NCI-H1417 (cell line): ENCODE measurements at regions not wholly inside any gene's neighbourhood (a gene's known extent, or its start where the extent isn't known, plus 50 kb on each side); places are given as distances from the start of the nearest gene placed in this dataset.

Source experiments
- DNase-seq, 3 experiments: peaks; one replicate each; lab custom pipeline; 2025; lab: John Stamatoyannopoulos, UW

DNA sequence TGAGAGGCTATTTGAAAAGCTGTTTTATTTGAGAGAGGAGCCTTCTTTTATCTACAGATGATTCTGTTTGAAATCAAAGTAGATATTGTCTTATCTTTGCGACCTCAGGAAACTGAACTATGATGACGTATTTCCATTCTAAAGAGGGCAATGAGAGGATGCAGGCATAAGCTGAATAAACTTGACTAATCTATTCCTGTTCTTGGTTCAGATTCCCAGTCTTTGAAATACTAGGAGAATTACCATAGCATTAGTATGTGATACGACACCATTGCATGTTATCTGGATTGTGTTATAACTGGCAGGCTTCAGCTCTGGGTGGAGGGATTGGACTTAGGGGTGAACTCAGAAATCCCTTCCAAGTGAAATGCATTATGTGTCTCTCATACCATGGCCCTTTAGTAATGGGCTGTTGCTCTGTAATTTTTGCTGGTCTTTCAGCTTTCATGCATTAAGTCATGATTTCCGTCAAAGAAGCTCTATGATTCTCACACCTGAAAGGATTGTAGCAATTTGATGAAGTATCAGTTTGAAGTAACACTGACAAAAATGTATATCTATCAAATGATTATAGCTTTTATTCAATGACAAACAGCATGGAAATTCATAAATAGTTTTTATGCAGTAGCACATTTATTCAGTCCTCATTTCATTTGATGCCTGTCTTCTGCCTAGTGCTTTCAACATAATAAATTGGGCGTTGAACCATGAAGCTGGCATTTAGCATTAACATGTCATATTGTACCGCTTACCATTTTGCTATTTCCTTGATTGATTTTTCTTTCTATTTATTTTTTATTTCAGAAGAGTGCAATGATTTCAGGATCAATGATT, 138.4 kb upstream of the SPACA1 start:
- DNase-seq: no peak

DNA sequence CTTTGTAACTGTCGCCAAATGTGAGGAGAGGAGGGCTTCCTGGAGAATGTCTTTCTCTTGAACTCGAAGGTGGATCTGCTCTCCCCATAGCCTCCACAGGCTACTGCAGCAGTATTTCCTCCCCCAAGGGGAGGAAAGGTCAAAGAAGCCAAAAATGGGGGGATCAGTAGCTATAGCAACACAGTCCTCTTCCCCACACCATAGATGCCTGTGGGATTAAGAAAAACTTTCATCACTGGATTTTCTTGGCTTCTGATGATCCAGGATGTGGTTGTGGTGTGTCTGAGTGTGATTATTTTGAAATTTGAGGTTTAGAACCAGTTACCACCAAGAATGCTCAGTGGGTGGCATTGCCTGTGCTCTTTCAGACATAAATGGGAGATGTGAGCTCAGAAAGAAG, 140.1 kb upstream of the SPACA1 start:
- DNase-seq: no peak

DNA sequence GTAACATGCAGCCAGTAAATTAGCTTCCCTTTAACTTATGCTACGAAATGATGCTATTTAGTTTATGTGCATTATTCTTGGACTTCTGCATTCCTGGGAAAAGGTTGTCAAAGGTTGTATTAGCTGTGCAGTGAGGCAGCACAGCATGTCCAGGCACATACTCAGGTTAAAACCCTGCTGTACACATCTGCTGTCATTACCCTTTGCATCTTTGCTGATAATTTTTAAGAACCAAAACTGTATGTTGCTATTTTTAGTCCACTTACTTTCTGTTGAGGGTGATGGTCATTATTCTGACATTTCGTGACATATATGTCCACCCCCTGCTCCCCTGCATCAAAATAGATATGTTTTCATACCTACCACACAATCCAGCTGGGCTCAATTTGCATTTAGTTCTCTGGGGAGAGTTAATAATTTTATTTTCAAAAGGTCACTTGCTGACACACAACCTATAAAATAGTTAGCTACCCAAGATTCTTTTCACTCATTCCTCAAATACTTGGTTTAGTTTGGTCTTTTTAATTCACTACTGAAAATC, 142.5 kb upstream of the SPACA1 start:
- peak in 1 of 3 experiments; percentile 27 for DNase-seq

DNA sequence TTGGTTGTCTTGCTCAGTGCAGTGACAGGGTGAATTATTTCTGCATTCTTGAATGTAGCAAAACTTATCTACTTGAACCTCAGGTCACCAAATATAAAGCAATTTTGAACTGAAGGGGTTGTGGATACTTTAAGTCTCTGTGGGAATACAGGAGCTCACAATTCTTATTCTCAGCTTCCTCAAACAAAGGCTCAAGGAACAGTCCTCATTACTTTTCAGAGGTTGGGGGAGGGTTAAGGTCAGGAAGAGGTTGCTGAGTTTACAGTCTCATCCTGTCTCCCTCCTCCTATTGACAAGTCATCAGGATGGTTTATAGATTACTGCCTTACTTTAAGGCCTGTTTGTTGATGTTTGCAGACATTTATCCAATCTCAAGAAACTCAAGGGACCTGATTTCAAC, 143.6 kb upstream of the SPACA1 start:
- no peak for DNase-seq

DNA sequence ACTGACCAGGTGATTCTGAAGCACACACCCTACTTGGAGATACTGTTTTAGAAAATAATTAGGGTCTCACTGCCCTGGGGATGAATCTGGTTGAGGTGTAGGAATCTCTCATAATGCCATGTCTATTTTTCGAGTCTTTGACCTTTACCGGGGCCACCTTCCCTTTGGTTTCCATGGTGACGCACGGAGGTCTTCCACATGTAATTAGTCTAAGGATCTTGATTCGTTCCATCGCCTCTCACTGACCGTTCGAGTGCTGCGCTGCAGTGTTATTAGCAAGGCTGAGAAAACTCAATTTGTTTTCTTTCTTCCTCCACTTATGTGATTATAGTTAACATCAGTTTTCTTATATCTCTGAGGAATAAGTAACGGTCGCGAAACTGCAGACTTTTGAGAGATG, 144.3 kb upstream of the SPACA1 start:
- peak in 1 of 3 experiments; percentile 10 for DNase-seq

DNA sequence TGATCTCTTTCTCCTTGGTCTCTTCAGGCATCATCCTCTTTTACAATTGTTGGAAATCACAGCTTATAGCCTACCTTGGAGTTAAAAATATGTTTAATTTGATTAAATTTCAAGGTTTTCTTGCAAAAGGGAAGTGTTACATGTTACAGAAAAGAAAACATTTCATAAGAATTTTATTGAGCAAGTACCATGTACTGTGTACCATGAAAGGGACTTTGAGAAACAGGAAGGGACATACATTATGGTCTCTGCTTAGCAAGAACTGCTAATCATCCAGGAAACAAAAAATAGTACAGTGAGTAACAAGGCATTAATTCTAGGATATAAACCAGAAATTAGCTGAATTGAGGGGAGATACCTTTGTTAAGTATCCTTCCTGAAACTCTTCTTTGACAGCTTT, 145.3 kb upstream of the SPACA1 start:
- DNase-seq: no peak

DNA sequence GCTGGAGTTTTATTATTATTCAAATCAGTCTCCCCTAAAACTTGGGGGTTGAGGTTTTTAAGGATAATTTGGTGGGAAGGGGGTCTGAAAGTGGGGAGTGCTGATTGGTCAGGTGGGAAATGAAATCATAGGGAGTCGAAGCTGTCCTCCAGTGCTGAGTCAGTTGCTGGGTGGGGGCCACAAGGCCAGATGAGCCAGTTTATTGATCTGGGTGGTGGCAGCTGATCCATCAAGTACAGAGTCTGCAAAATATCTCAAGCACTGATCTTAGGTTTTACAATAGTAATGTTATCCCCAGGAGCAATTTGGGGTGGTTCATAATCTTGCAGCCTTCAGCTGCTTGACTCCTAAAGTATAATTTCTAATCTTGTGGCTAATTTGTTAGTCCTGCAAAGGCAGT, 146.0 kb upstream of the SPACA1 start:
- DNase-seq: no peak

DNA sequence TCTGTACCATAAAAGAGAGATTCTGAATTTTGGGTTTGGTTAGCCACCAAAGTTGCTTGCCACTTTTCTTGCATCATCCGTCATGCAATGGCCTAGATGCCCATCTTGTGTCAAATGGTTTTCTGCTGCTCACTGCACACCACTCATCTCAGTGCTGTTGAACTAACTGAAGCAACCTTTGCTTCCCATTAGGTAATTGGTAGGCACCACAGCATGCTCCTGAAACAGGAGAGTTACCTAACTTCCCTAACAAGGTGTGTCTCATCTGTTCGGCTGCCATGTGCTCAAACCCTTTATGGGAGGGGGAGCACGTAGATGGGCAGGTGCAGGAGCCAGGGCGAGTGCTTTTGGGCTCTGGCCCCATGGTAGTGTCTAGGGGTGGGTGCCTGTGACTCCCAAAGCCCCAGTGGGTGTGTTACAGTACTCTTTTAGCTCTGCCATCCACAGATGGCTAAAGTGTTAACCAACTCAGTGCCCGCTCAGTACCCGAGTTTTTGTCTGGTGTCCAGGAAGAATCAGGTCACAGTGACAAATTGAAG, 147.4 kb upstream of the SPACA1 start:
- DNase-seq: no peak

DNA sequence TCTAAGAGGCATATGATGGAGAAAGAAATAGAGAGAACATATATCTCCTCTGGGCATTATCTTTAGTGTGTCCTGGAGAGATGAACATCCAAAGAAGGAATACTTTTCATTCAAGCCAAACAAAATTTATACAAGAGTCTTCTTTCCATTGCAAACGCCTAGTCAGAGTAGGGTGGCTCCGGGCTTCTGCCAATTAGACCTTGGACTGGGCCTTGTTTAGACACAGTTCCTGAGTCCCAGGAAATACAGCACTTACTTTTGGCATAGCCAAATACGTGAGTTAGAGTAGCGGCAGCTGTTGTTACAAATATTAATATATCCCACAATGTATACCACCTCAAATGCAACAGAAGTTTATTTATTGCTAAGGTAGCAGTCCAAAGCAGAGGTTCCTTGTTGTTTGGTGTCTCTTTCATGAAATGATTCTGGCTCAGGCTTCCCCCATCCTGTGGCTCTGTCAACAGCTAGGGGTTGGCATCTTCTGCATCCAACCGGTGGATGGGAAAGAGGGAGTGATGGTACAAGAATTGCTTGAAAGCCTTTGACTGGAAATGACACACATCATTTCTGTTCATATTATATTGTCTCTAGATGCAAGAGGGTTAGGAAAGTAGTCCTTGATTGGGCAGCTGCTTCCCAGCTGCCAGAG, 148.0 kb upstream of the SPACA1 start:
- no peak for DNase-seq

DNA sequence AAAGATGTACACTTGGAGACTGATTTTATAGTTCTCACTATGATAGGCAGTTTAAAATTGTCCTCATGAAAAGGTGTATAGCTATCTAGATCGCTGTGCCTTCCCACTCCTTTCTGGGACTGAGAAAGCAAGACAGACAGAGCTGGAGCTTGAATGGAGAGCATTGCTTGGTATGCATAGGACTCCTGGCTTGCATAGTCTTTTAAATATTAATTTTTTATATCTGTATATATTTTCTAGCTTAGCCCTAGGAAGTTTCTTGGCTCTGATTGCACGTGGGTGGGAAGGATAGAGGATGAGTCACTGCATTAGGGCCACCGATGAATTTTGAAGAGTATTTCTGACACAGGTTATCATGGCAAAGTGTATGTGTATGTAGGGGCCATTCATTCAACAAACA, 150.0 kb upstream of the SPACA1 start:
- DNase-seq: no peak

DNA sequence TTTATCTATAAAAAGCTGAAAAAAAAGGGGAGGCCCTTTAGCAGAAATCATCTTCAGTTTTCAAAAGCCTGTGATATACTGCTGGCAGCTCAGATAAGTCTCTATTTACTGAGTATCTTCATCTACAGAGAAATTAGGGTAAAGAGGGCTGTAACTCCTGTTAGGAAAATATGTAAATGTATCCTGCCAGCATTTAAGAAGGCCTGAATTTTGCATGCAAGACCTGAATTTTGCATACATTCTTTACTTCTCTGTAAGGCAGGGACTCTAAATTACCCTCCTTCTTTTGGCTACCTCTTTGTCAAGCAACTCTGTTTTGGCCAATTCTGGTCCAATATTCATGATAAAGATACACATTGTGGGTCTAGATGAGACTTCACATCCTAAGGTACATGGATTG, 150.6 kb upstream of the SPACA1 start:
- no peak for DNase-seq

DNA sequence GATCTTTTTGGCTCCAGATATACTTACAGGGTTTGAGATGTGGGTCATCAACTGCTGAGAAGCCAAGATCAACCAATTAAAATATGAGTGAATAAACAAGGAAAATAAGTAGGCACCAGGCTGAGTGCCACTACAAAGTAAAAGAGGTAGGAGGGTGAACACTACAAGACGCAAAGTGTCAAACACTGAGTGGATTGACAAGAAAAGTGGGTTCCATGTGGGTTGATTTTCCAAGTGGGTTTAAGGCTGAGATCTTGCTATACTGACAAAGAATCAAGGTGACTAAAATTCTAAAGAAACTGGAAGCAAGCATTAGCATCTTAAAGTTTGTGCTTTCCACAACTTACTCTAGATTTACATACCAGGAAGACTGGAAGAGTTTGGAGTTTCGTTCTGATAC, 160.4 kb upstream of the SPACA1 start:
- DNase-seq: no peak

DNA sequence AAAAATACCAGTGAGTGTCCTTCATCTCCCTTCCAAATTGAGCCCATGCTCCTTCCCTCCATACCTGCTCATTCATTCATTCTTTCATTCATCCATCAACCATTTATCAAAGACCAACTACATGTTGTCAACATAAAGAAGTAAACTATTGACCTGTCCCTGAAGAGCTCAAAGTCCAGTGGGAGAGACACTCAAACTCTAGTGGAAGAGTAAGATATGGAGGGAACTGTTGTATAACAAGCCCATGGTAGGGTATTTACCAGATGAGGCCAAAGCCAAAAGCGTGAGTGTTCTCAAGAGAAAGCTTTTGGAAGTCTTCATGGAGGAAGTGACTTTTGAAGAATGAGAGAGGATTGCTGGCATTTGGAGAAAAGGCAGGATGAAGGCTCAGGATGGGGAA, 163.4 kb upstream of the SPACA1 start:
- DNase-seq: no peak

DNA sequence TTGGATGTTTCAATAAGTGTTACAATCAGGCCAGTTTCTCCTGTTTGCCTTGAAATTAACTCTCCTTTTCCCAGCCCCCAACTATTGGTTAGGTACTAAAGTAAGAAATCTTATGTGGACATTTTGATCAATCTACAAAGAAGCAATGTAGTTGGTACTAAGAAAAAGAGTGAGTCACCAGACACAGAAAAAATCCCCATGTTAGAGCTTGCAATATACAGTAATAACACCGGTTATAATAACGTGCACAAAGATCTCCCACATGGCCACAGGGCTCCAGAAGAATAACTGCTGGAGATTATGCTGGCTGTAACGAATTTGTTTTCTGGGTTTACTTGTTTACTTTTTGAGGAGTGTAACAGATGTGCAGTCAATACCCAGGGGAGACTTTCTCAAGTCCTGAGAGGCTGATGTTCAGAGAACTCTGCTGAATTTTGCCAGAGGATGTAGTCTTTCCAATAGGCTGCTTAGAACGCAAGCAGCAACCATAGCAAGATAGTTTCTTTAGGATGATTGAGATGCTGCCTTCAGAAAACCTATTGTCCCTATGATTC, 166.2 kb upstream of the SPACA1 start:
- DNase-seq: no peak

DNA sequence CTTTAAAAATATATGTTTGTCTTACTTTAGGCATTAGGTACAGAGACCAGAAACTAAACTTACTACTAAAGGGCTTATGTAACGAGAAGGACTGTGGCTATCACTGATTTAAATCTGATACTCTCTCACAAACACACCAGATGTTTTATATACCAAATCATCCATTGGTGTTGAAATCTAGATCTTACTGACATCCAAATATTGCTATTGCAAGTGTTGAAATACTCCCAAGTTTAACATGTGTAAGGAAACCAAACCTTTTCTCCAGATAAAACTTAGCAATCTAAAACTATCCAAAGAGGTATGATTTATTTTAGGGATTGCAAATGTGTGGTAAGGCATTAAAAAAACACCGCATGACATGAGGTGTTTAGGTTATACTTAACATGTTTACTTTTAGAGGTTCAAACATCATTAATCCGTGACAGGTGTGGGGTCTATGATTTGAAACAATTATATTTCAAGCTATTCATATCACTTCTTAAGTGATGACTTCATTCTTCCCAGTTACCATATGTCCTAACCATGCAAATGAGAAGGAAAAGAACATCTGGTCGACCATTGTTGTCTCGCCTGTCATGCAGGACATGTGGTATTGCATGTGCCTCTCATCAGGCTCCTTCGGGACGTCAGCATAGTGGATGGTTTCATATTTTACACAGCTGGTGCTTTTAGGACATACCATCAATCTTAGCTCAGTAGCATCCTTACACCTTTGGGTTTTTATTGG, 168.3 kb upstream of the SPACA1 start:
- DNase-seq: peak; percentile 18 to 76 (median 38)

DNA sequence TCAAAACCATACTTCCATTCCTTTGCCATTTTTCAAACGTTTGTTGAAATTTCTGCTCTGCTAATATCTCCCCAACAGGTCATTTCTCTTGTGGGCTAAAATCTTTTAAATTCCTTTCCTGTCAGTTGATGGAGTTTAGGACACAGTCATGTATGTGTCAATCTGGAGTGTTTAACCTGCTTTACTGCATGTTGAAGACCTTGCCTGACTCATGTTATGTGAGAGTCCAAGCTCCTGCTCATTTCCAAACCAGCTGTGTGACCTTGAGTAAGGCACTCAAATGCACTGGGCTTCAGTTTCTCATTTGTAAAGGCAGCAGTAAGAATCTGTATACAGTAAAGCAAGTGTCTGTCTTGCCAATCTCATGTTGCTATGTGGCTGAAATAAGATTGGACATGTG, 171.9 kb upstream of the SPACA1 start:
- DNase-seq: no peak

DNA sequence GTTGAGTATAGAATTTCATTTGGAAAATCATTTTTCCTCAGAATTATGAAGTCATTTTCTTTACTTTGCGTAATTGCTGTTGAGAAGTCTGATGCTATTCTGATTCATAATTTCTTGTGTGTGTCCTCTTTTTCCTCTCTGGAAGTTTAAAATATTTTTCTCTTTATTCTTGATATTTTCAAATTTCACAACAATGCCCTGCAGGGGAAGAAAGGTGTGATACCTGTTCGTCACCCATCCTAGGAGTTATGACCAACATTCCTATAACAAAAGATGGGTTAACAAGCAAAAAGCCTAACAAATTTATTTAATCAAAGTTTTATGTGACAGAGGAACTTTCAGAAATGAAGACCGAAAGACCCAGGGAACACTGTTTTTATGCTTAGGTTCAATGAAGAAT, 171.5 kb upstream of the AKIRIN2 start:
- no peak for DNase-seq

DNA sequence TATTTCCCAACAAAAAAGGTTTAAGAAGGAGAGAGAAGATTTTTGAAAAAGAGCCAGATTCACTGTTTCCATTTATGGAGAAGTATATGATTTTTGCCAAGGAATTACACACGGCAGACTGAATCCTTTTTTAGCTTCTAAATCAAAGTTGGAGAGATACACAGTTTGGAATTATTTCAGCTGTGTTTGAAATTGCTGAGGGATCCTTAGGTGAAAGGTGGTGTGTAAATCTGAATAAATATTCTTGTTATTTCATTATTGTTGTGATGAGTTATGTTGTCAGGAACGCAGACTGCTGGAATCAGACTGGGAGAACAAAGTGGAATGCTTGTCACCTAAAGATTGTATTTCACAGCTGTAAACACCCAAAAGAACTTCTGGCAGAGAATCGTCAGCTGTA, 168.5 kb upstream of the AKIRIN2 start:
- DNase-seq: no peak

DNA sequence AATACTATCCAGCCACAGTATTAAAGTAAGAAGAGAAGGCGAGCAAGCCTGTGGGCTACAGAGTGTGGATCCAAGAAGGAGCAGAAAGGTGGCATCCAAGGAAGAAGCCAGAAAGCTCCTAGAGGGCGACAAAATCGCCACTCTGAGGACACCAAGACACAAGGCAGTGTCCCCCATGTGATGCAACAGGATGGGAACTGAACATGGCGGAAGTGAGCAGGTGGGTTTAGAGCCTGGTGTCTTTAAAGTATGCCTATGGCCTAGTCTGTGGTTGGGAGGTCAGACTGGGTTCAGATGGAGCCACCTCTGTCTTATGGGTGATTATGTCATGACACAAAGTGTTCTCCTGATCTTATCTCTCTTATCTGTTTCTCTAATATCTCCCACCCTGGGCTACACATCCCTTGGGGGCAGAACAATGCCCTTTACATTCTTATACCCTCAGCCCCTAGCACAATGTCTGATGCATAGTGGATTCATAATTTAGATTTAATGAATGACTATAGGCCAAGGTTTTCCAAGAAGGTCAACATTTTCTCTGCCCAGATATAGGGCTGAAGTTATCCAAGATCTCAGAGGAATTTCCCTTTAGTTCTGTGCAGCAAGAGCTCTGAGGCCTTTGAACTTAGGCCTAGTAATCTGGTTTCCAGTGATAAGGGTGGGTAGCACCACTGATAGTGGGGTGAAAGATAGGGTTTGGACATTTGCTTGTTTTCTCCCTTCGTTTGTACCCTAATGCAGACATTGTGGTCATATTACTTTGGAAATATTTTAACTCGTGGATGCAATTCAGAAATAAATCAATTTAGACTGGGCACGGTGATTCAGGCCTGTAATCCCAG, 167.3 kb upstream of the AKIRIN2 start:
- DNase-seq: no peak

DNA sequence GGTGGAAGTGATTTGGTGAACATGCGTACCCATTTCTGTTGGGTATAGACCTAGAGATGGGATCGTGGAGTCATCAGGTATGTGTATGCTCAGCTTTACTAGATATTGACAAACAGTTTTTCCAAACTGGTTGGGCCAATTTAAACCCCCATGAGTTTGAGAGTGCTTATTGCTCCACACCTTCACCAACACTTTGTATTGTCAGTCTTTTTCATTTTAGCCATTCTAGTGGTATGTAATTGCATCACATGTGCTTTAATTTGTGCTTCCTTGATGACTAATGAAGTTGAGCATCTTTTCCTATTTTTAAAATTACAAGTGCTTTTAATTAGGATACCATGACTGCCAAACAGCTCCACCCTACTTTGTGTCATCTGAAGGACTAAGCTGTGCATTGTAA, 158.9 kb upstream of the AKIRIN2 start:
- DNase-seq: no peak

DNA sequence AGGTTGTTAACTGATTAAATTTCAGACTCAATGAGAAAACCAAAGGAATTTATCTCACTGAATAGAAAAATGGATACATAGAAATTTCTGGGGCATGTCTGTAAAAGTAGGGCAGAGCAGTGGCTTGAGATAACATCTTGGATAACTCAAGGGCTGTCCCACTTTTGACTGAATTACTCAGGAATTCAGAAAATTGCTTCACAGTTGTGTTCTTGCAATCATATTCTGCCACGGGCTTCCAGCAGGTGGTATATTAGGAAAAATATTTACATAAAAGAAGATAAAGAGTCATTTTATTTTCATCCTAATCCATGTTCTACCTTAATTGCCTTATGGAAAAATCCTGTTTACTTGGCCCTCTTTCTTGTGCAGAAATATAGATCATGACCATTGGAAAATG, 156.4 kb upstream of the AKIRIN2 start:
- no peak for DNase-seq
